GM18867 (cell line): ENCODE measurements at regions not wholly inside any gene's neighbourhood (a gene's known extent, or its start where the extent isn't known, plus 50 kb on each side); places are given as distances from the start of the nearest gene placed in this dataset.

Experiments used
- ATAC-seq: cut with Tn5 transposase; IDR thresholded peaks from one replicate; pipeline ENCODE4 v1.9.1; 2021; ENCODE audit warnings: mild to moderate bottlenecking, moderate library complexity; ENCODE audit not compliant: unreplicated experiment

GRCh38 chr4:179486570-179487335 is 2044.5 kb upstream of the AGA start:
- ATAC-seq: no peak

- no peak for ATAC-seq
These were observed 2050.2 kb upstream of the AGA start for GRCh38 chr4:179492260-179493080.

DNA sequence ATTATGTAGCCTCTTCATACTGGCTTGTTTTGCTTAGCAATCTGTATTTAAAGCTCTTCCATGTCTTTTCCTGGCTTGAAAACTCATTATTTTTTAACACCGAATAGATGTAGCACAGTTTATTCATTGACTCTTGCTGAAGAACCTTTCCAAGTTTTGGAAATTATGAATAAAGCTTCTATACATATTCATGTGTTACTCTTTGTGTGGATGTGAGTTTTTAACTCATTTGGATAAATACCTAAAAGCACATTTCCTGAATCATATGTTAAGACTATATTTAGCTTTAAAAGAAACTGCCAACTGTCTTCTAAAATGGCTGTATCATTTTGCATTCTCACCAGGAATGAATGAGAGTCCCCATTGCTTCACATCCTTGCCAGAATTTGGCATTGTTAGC is 2061.7 kb upstream of the AGA start:
- ATAC-seq: no peak

GRCh38 chr4:179509489-179509888 is 2067.3 kb upstream of the AGA start:
- ATAC-seq: no peak

GRCh38 chr4:179521952-179522351 is 2079.7 kb upstream of the AGA start:
- ATAC-seq: no peak

DNA sequence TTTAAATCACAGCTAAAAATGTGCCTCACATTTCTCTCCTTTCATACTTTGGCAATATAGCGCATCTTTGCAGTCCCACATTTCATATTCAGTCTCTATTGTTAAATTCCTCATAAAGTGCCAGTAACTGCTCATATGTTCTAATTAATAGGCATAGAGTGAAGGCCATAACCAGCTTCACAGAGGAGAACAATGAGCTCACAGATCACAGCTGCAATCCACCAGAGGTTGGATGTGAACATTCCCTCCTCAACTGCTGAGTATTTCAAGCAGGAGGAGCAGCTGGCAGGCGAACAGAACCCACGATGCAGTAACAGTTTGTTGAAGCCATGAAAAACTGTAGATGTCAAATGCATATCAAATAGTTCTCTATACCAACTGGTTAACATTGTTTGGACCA is 2088.7 kb upstream of the AGA start:
- ATAC-seq: no peak

DNA sequence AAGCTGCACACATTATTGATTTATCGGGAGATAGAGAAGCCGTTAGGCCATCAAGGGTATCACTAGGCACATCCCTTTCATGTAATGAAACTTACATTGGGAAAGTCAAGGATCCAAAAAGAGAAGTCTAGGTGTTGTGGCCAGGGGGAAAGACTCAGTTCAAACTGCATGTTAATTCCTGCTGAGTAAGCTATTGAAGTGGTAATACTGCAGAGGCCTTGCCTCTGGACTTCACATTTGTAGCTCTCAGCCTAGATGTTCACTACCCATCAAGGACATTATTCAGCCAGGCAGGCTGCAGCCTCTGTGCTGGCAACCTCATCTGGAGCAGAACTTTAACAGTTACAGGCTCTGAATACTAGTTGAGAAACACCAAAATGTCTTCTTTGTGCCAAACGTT is 2094.5 kb upstream of the AGA start:
- no peak for ATAC-seq

DNA sequence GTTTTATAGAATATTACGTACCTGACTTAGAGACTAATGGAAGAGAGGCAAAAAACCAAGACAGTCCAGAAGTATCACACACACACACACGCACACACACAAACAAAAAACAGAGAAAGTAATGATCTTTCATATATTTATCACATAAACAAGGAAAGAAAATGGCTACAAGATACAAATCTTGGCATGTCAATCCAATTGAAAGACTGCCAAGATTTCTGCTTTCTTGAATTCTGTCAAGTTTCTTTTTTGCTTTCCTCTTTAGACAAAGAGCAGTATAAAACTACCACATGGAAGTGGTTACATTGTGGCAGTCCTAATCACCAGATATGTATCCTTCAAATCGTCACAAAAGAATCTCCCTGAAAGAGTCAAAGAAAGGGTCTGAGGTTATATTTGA is 2097.4 kb upstream of the AGA start:
- ATAC-seq: no peak

GRCh38 chr4:179543771-179544170 is 2101.5 kb upstream of the AGA start:
- no peak for ATAC-seq

DNA sequence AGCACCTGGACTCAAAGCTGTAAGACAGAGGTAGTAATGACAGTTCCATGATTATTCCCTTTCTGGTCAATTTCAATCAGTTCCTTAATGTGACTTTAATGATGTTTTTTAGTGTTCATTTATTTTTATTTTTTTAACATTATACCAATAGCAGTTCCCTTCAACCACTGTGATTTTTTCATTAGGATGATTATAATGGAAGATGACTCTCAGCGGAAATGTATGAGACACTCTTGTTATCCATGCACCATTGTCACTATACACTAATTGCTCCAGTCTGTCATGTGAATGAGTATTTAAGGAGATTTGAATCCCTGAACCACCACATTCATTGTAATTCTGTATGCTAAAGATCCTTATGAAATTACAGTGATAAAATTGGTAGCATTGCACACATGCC is 2102.3 kb upstream of the AGA start:
- no peak for ATAC-seq

DNA sequence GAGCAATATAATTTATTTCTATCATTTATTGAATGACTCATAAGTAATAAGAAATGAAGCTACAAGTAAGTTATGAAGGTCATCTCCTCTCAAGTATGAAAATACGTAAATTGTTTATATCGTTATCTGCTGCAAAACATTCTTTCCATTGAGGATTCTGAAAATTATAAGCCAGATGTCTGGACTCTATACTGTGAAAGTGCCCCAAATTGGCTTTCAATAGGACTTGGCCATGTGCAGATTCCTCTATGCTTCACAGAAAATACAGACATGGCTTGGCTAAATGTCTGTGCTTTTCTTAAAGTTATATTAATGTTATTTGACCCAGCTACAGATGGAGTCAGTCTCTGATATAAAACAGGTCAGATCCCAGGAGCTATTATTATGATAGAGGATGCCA is 2109.9 kb upstream of the AGA start:
- no peak for ATAC-seq

DNA sequence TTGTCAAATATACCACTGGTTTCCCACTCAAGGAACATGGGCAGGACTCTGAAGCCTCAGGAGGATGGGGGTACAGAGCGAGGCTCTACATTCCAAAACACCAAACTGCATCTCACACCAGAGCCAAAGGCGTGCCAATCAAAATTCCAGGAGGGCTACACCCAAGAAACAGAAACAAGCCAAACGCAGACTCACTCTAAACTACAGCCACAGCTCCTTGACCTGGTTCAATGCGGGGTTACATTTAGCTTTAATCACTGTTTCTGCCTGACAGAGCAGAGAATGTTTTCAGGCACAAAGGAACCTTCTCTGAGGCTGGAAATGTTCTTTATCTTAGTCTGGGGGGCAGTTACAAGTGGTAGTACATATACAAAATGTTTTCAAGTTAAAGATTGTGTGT is 2121.5 kb upstream of the AGA start:
- ATAC-seq: no peak

DNA sequence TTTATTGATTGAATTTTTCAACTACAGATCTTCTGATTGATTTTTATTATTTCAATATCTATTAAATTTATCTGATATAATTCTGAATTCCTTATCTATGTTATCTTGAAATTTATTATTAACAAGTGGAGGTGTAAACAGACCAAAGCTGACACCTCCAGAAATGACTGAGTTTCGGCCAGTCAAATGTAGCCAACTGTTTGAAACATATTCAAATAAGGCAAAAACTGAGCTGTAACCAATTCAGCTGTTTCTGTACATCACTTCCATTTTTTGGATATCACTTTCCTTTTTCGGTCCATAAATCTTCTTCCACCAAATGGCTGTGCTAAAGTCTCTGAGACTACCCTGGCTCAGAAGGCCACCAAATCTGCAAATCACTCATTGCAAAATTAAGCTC is 2127.3 kb upstream of the AGA start:
- ATAC-seq: no peak

- ATAC-seq: no peak
These were observed 2140.1 kb upstream of the AGA start for GRCh38 chr4:179582164-179582905.

DNA sequence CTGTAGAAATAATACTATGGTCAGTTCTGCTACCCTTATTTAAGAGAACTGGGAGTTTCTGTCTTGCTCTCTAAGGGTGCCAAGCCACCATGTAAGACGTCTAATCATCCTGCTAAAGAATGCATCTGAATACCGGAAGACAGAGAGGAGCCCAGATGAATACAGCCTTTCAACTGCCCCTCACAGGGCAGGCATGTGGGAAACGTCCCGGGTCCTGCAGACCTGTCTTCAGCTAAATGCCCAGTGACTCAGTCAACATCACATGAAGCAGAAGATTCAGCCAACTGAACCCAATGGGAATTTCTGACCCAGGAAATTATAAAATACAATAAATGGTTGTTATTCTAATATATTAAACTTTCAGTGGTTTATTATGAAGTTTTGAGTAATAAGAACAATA is 2141.0 kb upstream of the AGA start:
- ATAC-seq: no peak

DNA sequence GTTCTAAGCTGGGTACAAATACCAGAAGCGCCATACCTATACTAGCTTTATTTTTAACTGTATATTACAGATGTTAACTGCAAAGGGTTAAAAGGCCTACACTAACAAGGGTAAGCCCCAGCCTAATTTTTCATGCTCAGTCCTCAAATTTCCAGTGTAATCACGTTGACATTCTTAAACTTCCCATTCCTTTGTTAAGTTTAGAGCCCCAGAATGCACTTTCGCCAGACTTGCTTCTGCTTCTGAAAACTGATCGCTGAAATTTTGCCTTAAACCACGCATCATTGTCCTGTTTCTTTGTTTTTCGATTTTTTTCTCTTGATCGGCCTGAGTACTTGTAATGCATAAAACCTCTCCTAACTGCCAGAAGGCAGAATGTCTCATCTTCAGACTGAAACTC is 2141.9 kb upstream of the AGA start:
- no peak for ATAC-seq

GRCh38 chr4:179585761-179586160 is 2143.5 kb upstream of the AGA start:
- no peak for ATAC-seq

DNA sequence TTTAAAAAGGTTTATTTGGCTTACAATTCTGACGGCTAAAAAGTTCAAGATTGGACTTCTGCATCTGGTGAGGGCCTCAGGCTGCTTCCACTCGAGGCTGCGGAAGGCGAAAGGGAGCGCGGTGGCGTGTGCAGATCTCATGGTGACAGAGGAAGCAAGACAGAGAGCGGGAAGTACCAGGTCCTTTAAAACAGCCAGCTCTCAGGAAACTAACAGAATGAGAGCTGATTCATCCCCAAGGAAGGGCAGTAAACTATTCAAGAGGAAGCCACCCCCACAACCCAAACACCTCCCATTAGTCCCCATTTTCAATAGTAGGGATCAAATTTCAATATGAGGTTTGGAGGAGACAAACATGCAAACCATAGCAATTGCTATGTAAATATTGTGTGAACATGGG is 2144.2 kb upstream of the AGA start:
- no peak for ATAC-seq

DNA sequence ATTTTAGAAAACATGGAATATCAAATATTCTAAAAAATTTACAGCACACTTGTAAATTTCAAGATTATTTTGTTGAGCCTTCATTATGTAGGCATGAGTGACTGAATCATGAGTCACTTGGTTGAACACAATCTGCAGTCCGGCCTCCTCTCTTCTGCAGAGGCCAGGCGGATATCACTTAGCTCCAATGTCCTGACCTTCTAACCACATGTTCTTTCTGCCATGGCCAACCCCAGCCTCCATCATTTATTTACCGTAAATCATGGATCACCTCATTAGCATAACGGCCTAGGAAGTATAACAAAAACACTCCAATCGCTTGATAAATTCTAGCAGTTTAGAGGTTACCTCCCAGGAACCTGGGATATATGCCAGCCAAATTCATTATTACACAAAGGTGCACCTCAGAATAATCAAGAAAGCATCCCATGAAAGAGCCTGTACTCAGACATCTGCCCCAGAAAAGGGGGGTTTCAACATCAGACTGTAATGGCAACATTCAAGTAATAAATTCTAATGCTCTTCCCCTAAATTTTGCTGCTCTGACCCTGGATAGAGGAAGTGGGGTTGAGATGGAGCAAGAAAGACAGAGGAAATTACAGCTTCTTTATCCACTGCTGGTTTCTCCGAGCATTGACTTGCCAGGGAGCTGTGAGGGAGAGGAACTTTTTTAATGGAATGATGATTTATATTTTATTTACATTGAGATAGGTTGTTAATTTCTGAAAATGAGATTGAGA is 2153.6 kb upstream of the AGA start:
- ATAC-seq: no peak

- no peak for ATAC-seq
These were observed 2154.4 kb upstream of the AGA start for GRCh38 chr4:179596621-179597020.

- ATAC-seq: no peak
These were observed 2155.1 kb upstream of the AGA start for GRCh38 chr4:179597301-179597700.
